Astrocyte of the spinal cord (primary cell): ENCODE measurements at regions not wholly inside any gene's neighbourhood (a gene's known extent, or its start where the extent isn't known, plus 50 kb on each side); places are given as distances from the start of the nearest gene placed in this dataset.

Experiments used
- DNase-seq: peaks from one replicate; pipeline ENCODE4 v3.0.0; 2011; ENCODE audit warnings: low read depth, low spot score
- H3K4me3 ChIP-seq: 2 replicates; pipeline ENCODE4 v1.5.1; 2011; ENCODE audit warnings: low read depth, mild to moderate bottlenecking, low read length, moderate library complexity
- CTCF ChIP-seq: IDR thresholded peaks from 2 replicates; pipeline ENCODE4 v1.5.1; 2012; ENCODE audit warnings: low read depth, mild to moderate bottlenecking, low read length, inconsistent platforms
- in situ Hi-C: cut with HindIII; loops from 2 replicates; pipeline ENCODE4 v1.10.0; 2017; ENCODE audit warnings: low sequenced_read_pairs

- H3K4me3 ChIP-seq, result no peak overlapping the region
- TF ChIP-seq CTCF, result no peak
- DNase-seq, result no peak
- in situ Hi-C loops, result no loop called here
These were observed 439.9 kb upstream of the ETAA1 start for GRCh38 chr2:66957198-66957597.

- no peak overlapping the region for H3K4me3 ChIP-seq
- in situ Hi-C loops, result no loop called here
- DNase-seq, result no peak
- TF ChIP-seq CTCF, result no peak
These were observed 439.5 kb upstream of the ETAA1 start for GRCh38 chr2:66957677-66958076.

GRCh38 chr2:66960161-66960560 is 437.0 kb upstream of the ETAA1 start:
- no peak for DNase-seq
- in situ Hi-C loops, result no loop called here
- no peak for TF ChIP-seq CTCF
- H3K4me3 ChIP-seq, result no peak overlapping the region

GRCh38 chr2:66962716-66963115 is 434.4 kb upstream of the ETAA1 start:
- peak; percentile 66 for DNase-seq
- in situ Hi-C loops, result no loop called here
- no peak for TF ChIP-seq CTCF
- H3K4me3 ChIP-seq, result no peak overlapping the region

- no peak overlapping the region for H3K4me3 ChIP-seq
- no peak for DNase-seq
- in situ Hi-C loops, result no loop called here
- no peak for TF ChIP-seq CTCF
These were observed 430.5 kb upstream of the ETAA1 start for GRCh38 chr2:66966631-66967030.

- H3K4me3 ChIP-seq, result no peak overlapping the region
- in situ Hi-C loops, result no loop called here
- no peak for DNase-seq
- TF ChIP-seq CTCF, result no peak
These were observed 428.2 kb upstream of the ETAA1 start for GRCh38 chr2:66968946-66969345.

GRCh38 chr2:66981074-66981473 is 416.1 kb upstream of the ETAA1 start:
- TF ChIP-seq CTCF, result no peak
- H3K4me3 ChIP-seq, result no peak overlapping the region
- in situ Hi-C loops, result no loop called here
- no peak for DNase-seq
